ENCODE measurements at regions not wholly inside any gene's neighbourhood (a gene's known extent, or its start where the extent isn't known, plus 50 kb on each side); places are given as distances from the start of the nearest gene placed in this dataset.

GRCh38 chr7:45980973-45981372, 59.9 kb upstream of the IGFBP3 start:
- ATAC-seq, result no peak
- H3K27ac Mint-ChIP-seq, result no peak overlapping the region
- Histone ChIP-seq H4K20me1 (replicated peaks; ENCODE audit: insufficient read depth) (no peaks in the 10 kb centered on the region), H3K4me2 (no peak overlapping the region), H3K27me3 (ENCODE audit: insufficient read depth) (no peaks in the 10 kb centered on the region), H3K79me2 (replicated peaks; ENCODE audit: insufficient read depth) (no peaks in the 10 kb centered on the region), H3K9me2 (ENCODE audit: insufficient read depth) (peaks cover 3% of the 10 kb centered on the region; the same call in 1 of the 2 replicates), H3K27ac (ENCODE audit: low read depth) (no peak overlapping the region), H3K4me1 (ENCODE audit: insufficient read depth) (peaks cover 4% of the 10 kb centered on the region), H3K4me3 (no peak overlapping the region), H3K36me3 (ENCODE audit: insufficient read depth) (no peaks in the 10 kb centered on the region; the same call in 1 of the 2 replicates), H3F3A (replicated peaks; ENCODE audit: low read depth) (no peaks in the 10 kb centered on the region), H2AFZ (no peak overlapping the region)
- H3K36me3 Mint-ChIP-seq (ENCODE audit: low read depth), result peaks cover 14% of the 10 kb centered on the region
- H3K4me3 Mint-ChIP-seq, result no peak overlapping the region
- no peak for TF ChIP-seq CTCF (conservative IDR thresholded peaks at IDR 0.05; ENCODE audit: low read depth in 2 of 2)
- TF ChIP-seq ZNF462 (CRISPR knock-in tag; IDR thresholded peaks at IDR 0.05), result no peak
- peaks cover 2% of the 10 kb centered on the region for H3K27me3 Mint-ChIP-seq (ENCODE audit: insufficient read depth, low read depth, poor library complexity)
- no peak for DNase-seq (ENCODE audit: low spot score)
- H3K9me3 Mint-ChIP-seq, result peaks cover 24% of the 10 kb centered on the region
- peaks cover 11% of the 10 kb centered on the region for H3K4me1 Mint-ChIP-seq

- no peak for ATAC-seq
- Histone ChIP-seq H3K4me2 (no peak overlapping the region), H3K4me1 (ENCODE audit: insufficient read depth) (peaks cover 4% of the 10 kb centered on the region), H3F3A (replicated peaks; ENCODE audit: low read depth) (no peaks in the 10 kb centered on the region), H3K27ac (ENCODE audit: low read depth) (no peak overlapping the region), H2AFZ (no peak overlapping the region), H3K79me2 (replicated peaks; ENCODE audit: insufficient read depth) (no peaks in the 10 kb centered on the region), H4K20me1 (replicated peaks; ENCODE audit: insufficient read depth) (no peaks in the 10 kb centered on the region), H3K4me3 (no peak overlapping the region), H3K36me3 (ENCODE audit: insufficient read depth) (no peaks in the 10 kb centered on the region; the same call in 1 of the 2 replicates), H3K9me2 (ENCODE audit: insufficient read depth) (peaks cover 3% of the 10 kb centered on the region; the same call in 1 of the 2 replicates), H3K27me3 (ENCODE audit: insufficient read depth) (no peaks in the 10 kb centered on the region)
- no peak overlapping the region for H3K4me3 Mint-ChIP-seq
- peaks cover 11% of the 10 kb centered on the region for H3K4me1 Mint-ChIP-seq
- peaks cover 14% of the 10 kb centered on the region for H3K36me3 Mint-ChIP-seq (ENCODE audit: low read depth)
- H3K27ac Mint-ChIP-seq, result no peak overlapping the region
- no peak for DNase-seq (ENCODE audit: low spot score)
- H3K27me3 Mint-ChIP-seq (ENCODE audit: insufficient read depth, low read depth, poor library complexity), result peaks cover 7% of the 10 kb centered on the region
- H3K9me3 Mint-ChIP-seq, result peaks cover 26% of the 10 kb centered on the region
- TF ChIP-seq ETS1 (IDR thresholded peaks at IDR 0.05) (no peak), CREB1 (CRISPR knock-in tag; IDR thresholded peaks at IDR 0.05; ENCODE audit: low read depth) (no peak), NANOG (IDR thresholded peaks at IDR 0.05; ENCODE audit: borderline replicate concordance) (no peak), JUNB (IDR thresholded peaks at IDR 0.05; ENCODE audit: unreplicated experiment) (no peak), POLR2AphosphoS5 (IDR thresholded peaks at IDR 0.05; ENCODE audit: low read depth) (no peak), EZH2 (IDR thresholded peaks at IDR 0.05; ENCODE audit: low read depth, unreplicated experiment) (no peak), ZNF331 (CRISPR knock-in tag; IDR thresholded peaks at IDR 0.05; ENCODE audit: low read depth) (no peak)
Observed at GRCh38 chr7:45980181-45980905, 59.3 kb upstream of the IGFBP3 start.
